GM23338 (cell line): ENCODE measurements at regions not wholly inside any gene's neighbourhood (a gene's known extent, or its start where the extent isn't known, plus 50 kb on each side); places are given as distances from the start of the nearest gene placed in this dataset.

Experiments
- CREB1 ChIP-seq: fragments of 250-450 bp; sonication (Bioruptor Pico); IDR thresholded peaks from 2 replicates; pipeline ENCODE4 v1.5.0; 2020; ENCODE audit warnings: low read depth, mild to moderate bottlenecking, moderate library complexity
- CTCF ChIP-seq, 2 experiments: fragments of 200-600 bp in 1 of 2; sonication (generic) in 1 of 2; conservative IDR thresholded peaks; 2 replicates each; pipeline versions ENCODE4 v1.5.1 to v1.6.1; 2016 to 2017; ENCODE audit warnings: antibody characterized with exemption in 2 of 2, low read depth in 2 of 2, mild to moderate bottlenecking in 2 of 2, moderate library complexity in 1 of 2
- EZH2phosphoT487 ChIP-seq: fragments of 200-600 bp; sonication (generic); IDR thresholded peaks from one replicate; pipeline ENCODE4 v1.8.1; 2018; ENCODE audit warnings: antibody characterized with exemption; ENCODE audit not compliant: unreplicated experiment
- JUNB ChIP-seq: IDR thresholded peaks from one replicate; pipeline ENCODE4 v1.6.1; 2016; ENCODE audit warnings: antibody characterized with exemption; ENCODE audit not compliant: unreplicated experiment
- POLR2AphosphoS5 ChIP-seq: IDR thresholded peaks from 2 replicates; pipeline ENCODE4 v1.6.1; 2016; ENCODE audit warnings: antibody characterized with exemption, low read depth
- STAT1 ChIP-seq: IDR thresholded peaks from one replicate; pipeline ENCODE4 v1.6.1; 2016; ENCODE audit warnings: antibody characterized with exemption; ENCODE audit not compliant: unreplicated experiment

GRCh38 chr22:26939466-26939865, 282.1 kb downstream of the MIAT start:
- no peak for TF ChIP-seq CREB1
- TF ChIP-seq EZH2phosphoT487: no peak
- no peak for TF ChIP-seq CTCF (conservative IDR thresholded peaks at IDR 0.05; ENCODE audit: low read depth in 2 of 2)
- no peak for TF ChIP-seq JUNB
- TF ChIP-seq POLR2AphosphoS5: no peak
- TF ChIP-seq STAT1: no peak
